HG03342 (cell line): ENCODE measurements at regions not wholly inside any gene's neighbourhood (a gene's known extent, or its start where the extent isn't known, plus 50 kb on each side); places are given as distances from the start of the nearest gene placed in this dataset.
"Not testable (repeated sequence)": the region's sequence is repeated elsewhere in the genome, so short reads cannot be mapped to it uniquely, and the experiment has no call there.

Experiments used
- ATAC-seq: cut with Tn5 transposase; IDR thresholded peaks from one replicate; pipeline ENCODE4 v1.9.1; 2021; ENCODE audit warnings: mild to moderate bottlenecking, moderate library complexity; ENCODE audit not compliant: unreplicated experiment

DNA sequence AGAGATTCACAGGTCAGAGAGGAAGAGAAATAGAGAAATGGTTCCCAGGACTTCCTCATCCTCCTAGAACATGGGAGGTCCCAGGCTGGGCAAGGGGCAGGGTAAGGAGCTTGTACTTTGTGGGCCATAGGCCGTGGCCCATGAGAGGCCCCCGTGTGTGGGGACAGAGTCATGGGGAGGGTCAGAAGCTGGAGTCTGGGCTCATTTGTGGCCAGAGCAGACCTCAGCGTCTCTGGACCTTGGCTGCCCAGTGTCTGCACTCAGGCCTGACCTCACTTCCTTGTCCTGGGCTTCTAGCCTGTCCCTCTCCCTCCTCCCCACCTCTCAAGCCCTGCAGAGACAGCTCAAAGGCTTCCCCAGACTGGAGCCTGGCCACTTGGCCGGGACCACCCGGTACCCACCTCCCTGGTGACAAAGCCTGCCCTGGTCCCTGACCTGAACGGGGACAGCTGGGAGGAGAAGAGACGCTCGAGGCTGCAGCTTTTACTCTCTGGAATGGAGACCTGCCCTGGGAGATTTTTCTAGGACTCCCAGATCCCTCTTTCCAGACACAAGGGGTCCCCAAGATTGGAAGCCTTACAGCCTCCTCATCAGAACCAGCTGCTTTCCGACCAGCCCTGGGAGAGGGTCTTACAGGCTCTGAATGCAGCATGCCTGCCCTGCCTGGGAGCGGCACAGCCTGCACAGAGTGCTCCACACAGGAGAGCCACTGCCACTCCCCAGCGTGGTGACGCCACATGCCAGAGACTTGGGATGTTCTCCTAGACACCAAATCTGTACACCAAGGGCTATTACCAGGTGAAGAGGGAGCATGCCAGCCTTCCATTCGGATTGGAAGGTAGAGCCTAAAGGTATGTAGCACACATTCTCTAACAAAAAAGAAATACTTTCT lies 569.0 kb upstream of the B3GAT1 start:
- ATAC-seq, result no peak

DNA sequence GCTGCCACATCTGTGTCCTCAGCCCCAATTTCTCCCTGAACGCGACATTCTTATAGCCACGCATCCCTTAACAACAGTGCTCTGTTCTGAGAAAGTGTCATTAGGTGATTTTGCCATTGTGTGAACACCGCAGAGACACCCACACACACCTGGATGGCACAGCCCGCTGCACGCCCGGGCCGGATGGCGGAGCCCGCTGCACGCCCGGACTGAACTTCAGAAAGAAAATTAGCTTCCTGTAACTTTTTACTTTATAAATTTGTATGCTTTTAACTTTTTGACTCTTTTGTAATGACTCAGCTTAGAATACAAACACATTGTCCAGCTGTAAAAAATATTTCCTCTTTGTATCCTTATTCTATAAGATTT lies 567.0 kb upstream of the B3GAT1 start:
- ATAC-seq, result not testable (repeated sequence)

DNA sequence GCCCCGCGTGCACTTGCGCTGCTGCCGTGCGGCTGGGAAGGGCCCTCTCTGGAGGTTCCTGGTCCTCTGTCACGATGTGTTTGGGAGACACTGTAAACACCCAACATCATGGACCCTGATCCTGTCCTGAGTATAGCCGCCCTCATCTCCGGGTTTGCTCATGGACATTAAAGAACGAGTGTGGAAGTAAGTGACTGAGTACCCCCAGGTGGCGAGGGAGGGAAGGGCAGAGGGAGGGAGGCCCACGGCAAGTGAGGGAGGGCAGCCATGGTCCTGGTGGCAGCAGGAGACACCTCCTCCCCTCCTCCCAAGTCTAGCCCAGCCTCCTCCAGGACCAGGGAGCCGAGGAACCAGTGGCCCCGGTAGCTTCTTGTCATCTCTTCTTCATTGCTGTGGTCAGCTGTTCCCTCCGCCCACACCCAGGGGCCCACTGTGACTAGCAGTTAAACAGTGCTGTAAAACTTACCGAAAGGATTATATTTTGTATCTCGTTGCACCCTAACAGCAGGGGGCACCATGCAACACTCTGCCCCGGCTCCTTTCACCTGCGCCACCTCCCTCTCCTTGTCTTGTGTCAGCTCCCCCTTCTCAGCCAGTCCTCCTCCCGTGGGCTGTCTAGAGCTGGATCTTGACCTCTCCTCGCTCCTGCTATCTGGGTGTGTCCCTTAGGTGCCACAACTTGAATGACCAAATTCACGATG lies 566.5 kb upstream of the B3GAT1 start:
- no peak for ATAC-seq

DNA sequence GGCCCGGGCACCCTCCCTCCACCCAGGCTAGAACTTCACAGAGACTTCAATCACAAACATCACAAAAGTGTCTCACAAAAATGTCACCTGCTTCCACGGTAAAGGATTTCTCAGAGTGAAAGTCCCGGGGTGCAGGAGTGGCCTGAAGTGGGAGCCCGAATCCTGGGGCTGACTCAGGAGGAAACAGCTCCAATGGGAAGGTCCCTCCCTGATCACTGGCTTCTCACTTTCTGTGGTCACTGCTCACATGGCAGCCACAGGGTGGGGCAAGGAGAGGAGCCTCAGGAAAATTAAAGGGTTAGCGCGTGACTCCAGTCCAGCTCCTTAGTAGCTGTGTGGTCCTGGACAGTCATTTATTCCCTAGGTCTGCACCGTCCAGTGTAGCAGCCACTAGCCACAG lies 564.5 kb upstream of the B3GAT1 start:
- no peak for ATAC-seq

DNA sequence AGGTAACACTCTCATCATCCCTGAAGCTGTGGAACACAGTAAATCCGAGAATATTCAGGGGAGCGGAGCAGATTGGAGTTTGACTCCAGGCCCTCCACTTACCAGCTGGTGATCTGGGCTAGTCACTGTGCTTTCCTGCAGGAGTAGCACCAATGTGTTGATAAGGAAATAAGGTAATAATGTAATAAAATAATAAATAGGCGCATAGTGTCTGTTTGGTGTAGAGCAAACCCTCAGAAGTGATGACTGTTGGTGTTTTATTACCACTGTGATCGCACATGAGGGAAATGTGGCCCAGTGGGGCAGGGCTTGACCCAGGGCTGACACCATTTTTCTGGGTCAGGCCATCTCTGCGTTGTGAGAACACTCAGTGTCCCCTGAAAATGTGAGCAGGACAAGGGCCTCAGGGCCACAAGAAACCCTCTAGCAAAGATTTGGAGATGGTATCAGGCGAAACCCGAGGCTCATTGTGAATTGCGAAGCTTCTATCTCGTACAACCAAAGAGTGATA lies 563.9 kb upstream of the B3GAT1 start:
- ATAC-seq, result no peak

DNA sequence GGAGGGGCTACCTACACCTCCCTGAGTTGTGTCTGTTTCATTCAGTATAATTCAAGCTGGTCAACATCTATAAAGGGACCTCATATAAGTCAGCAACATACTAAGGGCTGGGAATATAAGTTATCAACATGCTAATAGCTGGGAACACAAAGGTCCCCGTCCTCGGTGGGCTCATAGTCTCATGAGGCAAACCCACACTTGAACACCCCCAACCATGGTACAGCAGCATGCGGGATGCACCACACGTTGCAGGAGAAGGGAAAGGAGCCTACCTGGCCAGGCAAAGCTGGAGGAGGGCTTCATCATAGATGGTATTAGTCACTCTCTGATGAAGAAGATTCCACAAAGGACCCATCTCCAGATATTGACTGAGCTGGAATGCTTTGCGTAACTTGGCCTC lies 561.8 kb upstream of the B3GAT1 start:
- ATAC-seq, result no peak

DNA sequence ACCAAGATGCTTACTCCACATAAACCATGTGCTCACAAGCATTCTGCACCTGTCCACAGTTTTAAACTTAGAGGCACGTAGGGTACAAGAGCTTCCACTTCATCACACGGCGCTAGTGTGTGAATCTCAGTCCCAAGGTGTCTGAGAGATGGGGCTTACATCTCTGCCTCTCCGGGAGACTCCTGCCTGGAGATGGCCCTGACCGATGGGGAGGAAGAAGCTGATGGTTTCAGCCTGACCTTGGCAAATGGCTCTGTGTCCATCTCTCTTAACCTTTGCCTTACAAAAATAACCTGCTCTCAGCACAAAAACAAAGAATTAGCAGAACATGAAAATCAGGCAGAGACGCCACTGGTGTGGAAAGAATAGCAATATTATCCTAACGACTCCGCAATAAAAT lies 559.3 kb upstream of the B3GAT1 start:
- ATAC-seq, result no peak

DNA sequence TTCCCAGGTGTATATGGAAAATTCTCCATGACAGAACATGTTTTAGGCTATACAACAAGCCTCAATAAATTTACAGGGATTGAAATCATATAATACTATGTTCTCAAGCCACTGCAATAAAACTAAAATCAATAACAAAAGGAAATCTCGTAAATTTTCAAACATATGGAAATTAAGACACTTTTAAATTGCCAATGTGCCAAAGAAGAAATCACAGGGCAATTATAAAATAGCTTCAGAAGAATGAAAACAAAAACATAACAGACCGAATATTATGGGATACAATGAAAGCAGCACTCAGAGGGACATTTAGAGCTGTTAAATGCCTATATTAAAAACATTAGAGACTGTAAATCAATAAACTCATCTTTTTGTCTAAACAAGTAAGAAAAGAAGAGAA lies 555.7 kb upstream of the B3GAT1 start:
- no peak for ATAC-seq

DNA sequence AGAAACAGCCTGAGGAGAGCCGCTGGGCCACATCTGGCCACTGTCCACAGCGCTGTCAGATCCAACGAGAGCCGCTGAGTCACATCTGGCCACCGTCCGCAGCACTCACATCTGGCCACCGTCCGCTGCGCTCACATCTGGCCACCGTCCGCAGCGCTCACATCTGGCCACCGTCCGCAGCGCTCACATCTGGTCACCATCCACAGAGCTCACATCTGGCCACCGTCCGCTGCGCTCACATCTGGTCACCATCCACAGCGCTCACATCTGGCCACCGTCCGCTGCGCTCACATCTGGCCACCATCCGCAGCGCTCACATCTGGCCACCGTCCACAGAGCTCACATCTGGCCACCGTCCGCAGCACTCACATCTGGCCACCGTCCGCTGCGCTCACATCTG lies 549.3 kb upstream of the B3GAT1 start:
- not testable (repeated sequence) for ATAC-seq

DNA sequence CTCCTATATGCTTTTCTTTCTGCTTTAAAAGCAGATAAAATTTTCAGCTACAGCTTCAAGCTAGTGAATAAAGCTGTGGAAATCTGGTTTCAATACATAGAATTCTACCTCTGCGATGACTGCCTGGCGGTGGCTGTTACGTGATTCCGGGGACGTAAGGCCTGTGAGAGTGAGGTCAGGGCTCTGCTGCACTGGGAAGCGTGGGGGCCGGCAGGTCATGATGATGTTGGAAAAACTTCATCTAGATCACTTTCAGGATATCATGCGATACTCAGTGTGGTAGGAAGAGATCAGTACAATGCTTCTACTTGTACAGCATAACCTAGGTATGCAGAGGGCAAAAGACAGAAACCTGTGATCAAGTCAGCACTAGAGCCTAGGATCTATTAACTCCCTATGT lies 546.8 kb upstream of the B3GAT1 start:
- ATAC-seq, result no peak

DNA sequence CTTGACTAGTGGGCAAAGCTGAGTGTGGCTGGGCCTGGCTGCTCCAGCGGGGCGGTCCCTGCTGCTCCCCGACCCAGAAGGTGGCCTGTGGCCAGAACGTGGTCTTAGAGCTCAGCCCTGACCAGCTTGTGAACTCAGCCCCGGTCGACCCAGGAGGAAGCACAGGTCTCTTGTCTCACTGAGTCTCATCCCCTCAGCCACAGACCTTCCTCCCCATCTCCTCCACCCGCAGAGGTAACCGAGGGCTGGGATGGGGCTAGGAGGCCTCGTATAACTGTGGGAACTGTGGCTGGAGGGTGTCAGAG lies 546.2 kb upstream of the B3GAT1 start:
- no peak for ATAC-seq

DNA sequence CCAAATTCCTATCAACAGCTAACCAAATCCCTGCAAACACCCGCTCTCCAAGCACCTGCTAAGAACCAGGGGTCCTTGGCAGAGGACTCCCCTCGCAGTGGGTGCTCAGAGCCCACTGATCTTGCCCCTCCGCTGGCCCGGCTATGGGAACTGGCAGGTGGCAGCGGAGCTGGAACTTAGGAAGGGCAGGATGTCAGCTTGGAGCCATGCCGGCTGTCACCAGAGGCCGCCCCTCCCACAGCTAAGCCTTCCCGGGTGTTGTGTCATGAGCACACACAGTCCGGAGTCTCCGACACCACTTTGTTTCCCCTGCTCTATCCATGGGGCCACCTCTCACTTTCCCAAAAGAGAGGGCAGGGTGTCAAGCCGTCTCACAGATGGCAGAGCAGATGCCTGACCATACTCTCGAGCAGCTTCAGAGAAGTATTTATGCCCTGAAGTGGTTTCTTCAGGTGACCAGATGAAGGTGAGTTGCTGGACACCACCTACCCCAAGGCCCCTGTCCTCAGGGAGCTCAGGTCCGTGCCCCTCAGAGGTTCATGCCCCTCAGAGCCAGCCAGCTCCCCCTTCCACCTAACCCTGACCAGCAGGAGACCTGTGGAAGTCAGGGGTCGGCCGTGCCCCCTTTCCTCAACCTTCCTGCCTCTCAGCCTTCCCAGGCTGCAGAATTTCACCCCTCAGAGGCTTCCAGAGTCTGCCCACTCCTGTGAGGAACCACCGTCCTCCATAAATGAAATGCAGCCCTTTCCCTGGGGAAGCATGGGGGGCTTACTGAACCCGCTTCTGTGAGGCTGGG lies 545.7 kb upstream of the B3GAT1 start:
- no peak for ATAC-seq

DNA sequence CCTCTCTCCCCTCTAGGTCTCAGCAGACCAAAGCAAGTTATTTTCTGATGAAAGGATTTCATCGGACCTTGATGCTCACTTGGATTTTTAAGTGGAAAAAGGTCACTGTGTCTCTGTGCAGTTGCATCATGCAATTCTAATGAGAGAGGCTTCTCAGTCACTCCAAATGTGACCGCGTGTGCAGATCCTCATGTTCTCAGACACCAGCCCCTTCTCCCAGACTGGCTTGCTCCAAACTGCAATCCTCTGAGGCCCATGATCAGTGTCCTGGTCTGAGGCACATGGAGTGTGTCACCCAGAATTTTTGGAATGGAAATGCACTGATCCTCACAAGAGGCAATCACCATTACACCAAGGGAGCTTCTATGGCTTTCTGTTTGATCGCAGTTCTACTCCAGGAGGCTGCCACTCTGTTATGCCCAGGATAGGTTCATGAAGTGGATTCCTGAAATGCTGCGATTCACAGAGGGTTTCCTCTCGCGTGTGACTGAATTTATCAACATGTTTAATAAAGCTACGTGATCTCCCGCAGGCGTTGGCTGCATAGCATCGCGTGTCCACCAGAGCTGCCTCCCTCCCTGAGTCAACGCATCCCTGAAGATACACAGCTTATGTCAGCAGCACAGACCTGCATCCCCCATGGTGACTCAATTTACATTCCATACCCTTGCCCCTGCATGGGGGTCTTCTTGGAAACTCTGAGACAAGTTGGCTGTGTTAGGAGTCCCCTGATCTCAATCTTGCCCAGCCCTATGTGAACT lies 544.6 kb upstream of the B3GAT1 start:
- ATAC-seq, result no peak

DNA sequence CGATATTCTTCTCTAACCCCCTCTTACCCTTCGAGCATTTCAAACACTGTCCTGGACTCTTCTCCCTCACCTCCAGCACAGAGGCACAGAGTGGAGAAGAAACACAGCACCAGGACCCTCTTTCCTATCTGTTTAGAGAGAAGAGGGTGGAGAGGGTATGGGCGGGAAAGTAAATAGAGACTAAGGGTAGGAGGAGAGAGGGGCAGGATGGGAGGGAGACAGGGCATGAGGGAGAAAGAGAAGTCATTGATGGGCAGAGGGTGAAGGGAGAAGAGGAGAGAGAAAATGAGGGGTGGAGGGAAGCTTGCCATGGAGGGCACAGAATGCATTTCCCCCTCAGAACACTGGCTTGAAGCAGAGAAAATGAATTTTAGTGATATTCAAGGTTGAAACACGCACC lies 543.9 kb upstream of the B3GAT1 start:
- not testable (repeated sequence) for ATAC-seq

DNA sequence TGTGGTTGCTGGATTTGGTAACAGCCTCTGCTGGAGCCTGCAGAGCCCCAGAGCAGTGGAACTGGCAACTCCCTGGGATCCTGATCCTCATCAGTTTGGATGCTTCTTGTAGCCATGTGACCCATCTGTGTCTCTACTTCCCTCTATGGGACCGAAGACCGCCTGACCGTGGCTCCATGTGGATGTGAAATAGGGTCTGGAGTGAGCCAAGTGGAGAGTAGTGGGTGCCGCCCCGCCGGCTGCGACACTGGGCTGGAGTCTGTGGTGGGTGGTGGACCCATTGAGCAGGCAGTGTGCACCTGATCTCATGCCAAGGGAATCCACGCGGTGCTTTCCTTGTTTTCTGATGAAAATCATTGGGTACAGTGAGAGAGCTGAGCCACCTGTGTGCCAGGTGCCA lies 543.2 kb upstream of the B3GAT1 start:
- ATAC-seq, result no peak

DNA sequence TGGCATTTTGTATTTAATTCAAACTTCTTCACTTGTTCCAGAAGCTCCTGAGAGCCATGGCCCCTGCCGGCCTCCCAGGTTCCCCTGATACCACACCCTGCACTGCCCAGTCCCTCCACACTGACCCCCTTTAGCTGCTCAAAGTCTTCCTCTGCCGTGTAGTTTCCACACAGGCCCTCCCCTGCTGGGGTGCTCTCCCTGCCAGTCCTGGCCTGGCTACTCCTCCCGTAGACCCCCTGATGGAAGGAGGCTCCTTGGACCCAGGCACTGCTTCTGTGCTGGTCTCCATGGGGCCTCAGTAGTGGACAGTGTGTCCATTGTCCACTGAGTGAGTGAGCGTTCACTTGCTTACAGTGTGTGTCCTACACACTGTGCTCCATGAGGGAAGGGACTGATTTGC lies 542.4 kb upstream of the B3GAT1 start:
- ATAC-seq, result not testable (repeated sequence)

DNA sequence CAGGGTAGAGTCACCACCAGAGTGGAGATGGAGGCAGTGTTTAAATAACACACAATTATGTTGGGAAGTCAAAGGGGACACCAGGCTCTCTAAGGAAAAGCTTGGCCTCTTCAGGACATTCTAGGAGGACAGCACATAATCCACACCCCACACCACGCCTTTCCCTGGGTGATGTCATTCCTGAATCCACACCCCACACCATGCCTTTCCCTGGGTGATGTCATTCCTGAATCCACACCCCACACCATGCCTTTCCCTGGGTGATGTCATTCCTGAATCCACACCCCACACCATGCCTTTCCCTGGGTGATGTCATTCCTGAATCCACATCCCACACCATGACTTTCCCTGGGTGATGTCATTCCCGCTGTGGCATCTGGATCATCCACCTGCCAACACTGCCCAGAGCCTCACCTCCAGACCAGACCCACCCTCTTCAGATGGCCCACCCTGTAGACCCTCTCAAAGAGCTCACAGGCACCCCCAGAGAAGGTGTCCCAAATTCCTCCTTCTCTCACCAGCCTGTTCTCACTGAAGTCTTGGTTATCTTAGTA lies 541.5 kb upstream of the B3GAT1 start:
- not testable (repeated sequence) for ATAC-seq

DNA sequence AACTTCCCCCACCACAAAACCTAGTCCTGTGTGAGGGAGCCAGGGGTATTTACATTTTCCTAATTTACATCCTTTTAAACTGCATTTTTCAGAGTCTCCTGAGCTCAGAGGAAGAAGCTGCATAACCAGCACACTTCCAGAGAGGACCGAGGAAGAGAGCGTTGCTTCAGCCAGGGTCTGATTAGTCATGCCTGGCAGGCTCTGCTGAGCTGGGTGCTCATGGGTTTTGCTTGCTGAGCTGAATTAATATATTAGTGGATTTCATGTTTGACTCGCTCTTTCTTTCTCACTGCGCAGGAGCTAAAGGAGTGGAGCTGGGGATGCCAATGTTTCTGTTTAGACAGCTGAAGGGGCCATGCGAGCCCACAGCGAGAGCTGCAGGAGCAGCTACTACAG lies 539.3 kb upstream of the B3GAT1 start:
- no peak for ATAC-seq

DNA sequence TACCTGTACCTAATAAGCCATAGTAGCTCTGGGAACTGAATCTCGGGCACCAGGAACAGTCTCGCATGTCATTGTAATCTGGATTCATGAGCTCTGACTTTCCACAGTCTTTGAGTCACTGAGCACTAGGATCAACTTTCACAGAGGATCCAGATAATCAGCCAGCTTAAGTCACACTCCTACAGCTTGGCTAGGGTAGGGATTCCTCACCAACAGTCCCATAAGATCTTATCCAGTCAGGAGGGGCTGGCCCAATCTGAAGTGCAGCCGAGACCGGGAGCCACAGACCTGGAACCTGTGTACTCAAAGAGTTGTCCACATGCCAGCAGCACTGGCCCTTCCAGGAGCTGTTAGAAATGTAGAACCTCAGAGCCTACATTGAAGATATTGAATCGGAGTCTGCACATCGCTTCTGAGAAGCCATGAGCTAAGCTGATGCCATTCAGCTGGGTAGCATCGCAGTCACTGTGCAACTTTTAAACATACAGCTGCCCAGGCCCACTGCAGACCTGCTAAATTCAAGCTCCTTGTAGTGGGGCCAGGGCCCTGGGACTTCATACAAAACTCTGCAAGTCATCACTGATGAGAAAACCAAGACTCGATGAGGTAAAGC lies 538.8 kb upstream of the B3GAT1 start:
- ATAC-seq, result no peak
